ENCODE measurements at regions not wholly inside any gene's neighbourhood (a gene's known extent, or its start where the extent isn't known, plus 50 kb on each side); places are given as distances from the start of the nearest gene placed in this dataset.

DNA sequence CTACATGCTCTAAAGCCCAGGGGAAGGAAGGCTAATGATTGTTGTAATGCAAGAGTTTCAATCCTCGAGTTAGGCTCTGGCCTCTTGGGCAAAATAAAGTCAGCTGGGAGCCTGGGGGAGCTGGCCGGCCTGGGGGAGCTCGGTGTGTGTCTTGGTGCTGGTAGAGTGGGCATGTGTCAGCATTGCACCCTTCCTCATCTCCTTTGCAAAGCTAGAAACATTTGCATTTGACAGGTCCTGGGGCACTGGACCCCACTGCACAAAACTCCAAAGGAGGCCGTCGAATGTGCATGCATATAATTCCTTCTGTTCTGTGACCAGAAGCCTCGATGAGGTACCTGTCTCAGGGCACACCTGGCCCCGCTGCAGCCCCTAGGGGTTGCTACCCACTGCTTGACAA, 74.6 kb upstream of the SLC22A23 start:
- no TSS peak for BruUV-seq (replicated peaks)
- in situ Hi-C loops (cut with MboI; ENCODE audit: low sequenced_read_pairs) = no loop called here
- TF ChIP-seq CTCF (conservative IDR thresholded peaks at IDR 0.05; ENCODE audit: low read depth, low read length) (no peak), ELK1 (IDR thresholded peaks at IDR 0.05; ENCODE audit: borderline replicate concordance, low read depth, low read length) (no peak), SMC3 (IDR thresholded peaks at IDR 0.05; ENCODE audit: low read depth, low read length) (no peak), FOS (IDR thresholded peaks at IDR 0.05; ENCODE audit: low read depth, low read length) (no peak), RFX5 (IDR thresholded peaks at IDR 0.05; ENCODE audit: low read depth, low read length) (no peak), BHLHE40 (IDR thresholded peaks at IDR 0.05; ENCODE audit: low read depth, low read length) (no peak)

More for the DNA sequence above, 74.6 kb upstream of the SLC22A23 start:
- no peaks in the 10 kb centered on the region for H3K36me3 ChIP-seq (ENCODE audit: control insufficient read depth, insufficient read depth, low read length)
- no peak overlapping the region for H4K5ac ChIP-seq (ENCODE audit: low read depth, low read length)
- H3K4me1 ChIP-seq (ENCODE audit: control insufficient read depth, insufficient read depth, low read length) = no peaks in the 10 kb centered on the region
- H3K23ac ChIP-seq (ENCODE audit: low read depth, low read length) = no peak overlapping the region
- H2AK5ac ChIP-seq (ENCODE audit: low read depth, low read length) = no peak overlapping the region
- H2BK5ac ChIP-seq (ENCODE audit: low read depth, low read length, poor library complexity, severe bottlenecking) = no peak overlapping the region
- H3K4me2 ChIP-seq (ENCODE audit: low read depth, low read length) = no peak overlapping the region
- no peaks in the 10 kb centered on the region for H4K20me1 ChIP-seq (ENCODE audit: insufficient read depth, low read length)
- H2AK9ac ChIP-seq (replicated peaks; ENCODE audit: low read depth, low read length, poor library complexity) = no peak overlapping the region
- H4K91ac ChIP-seq (ENCODE audit: insufficient read depth, low read depth, low read length) = no peak overlapping the region
- H3K4me3 ChIP-seq (ENCODE audit: insufficient read depth, low read depth, low read length) = no peak overlapping the region
- intact Hi-C loops (cut with micrococcal nuclease) (no loop called here), dilution Hi-C loops (cut with HindIII; ENCODE audit: low sequenced_read_pairs, unreplicated experiment) (no loop called here)
- no peaks in the 10 kb centered on the region for H3K79me1 ChIP-seq (ENCODE audit: low read depth in 1 of 2, low read length in 2 of 2)
- no peak overlapping the region for H2AFZ ChIP-seq (replicated peaks; ENCODE audit: low read length, poor library complexity)
- POLR2A ChIA-PET (ENCODE audit: unreplicated experiment) = no interaction called here
- whole genome bisulfite sequencing, 2 experiments (ENCODE audit: extremely low coverage in 2 of 2, insufficient read length in 1 of 2) = 77% methylated on average over 5 of the region's 7 CpGs; no CpG with 5 or more reads in 1 of the 2 experiments
- H3K9ac ChIP-seq (ENCODE audit: low read depth, low read length) = no peak overlapping the region
- H3K14ac ChIP-seq (replicated peaks; ENCODE audit: low read depth, low read length) = no peak overlapping the region
- H2BK120ac ChIP-seq (ENCODE audit: low read depth, low read length) = no peak overlapping the region
- no peak for ATAC-seq (ENCODE audit: low read depth)
- peaks cover 30% of the 10 kb centered on the region for H3K27me3 ChIP-seq (ENCODE audit: control insufficient read depth, insufficient read depth, low read length)
- no peak overlapping the region for H2BK20ac ChIP-seq (ENCODE audit: low read depth, low read length)
- no peak overlapping the region for H4K8ac ChIP-seq (ENCODE audit: low read depth in 2 of 2, low read length in 2 of 2)
- H3K27ac ChIP-seq (ENCODE audit: insufficient read depth, low read length) = no peak overlapping the region
- DNase-seq = no peak
- no peak overlapping the region for H3K18ac ChIP-seq (ENCODE audit: low read depth, low read length)
- no peak overlapping the region for H3K4ac ChIP-seq (ENCODE audit: low read depth, low read length)
- H3K9me3 ChIP-seq (ENCODE audit: control insufficient read depth, insufficient read depth, low read length) = no peaks in the 10 kb centered on the region; the same call in 1 of the 2 replicates
- CTCF ChIA-PET = interaction anchor here (1.5 kb wide), 1 partner anchor 8 kb away, joined by 3 read pairs; no protein-coding TSS in a partner anchor
- H2BK15ac ChIP-seq (ENCODE audit: low read depth, low read length) = no peak overlapping the region
- no peak overlapping the region for H3K56ac ChIP-seq (ENCODE audit: extremely low read depth, insufficient read depth, low read length)
- no peaks in the 10 kb centered on the region for H3K9me1 ChIP-seq (ENCODE audit: insufficient read depth, low read length)
